SK-N-SH (cell line): ENCODE measurements at regions not wholly inside any gene's neighbourhood (a gene's known extent, or its start where the extent isn't known, plus 50 kb on each side); places are given as distances from the start of the nearest gene placed in this dataset.
"Not testable (repeated sequence)": the region's sequence is repeated elsewhere in the genome, so short reads cannot be mapped to it uniquely, and the experiment has no call there.

ENCODE experiments used
- CTCF ChIA-PET: fragments of 300-600, 350-600 bp; formaldehyde crosslinking; extraction: SDS; loops from one replicate; lab custom pipeline; 2021; lab: Yijun Ruan, JAX
- POLR2A ChIA-PET: fragments of 350-600 bp; sonication (Branson Sonifier 250); formaldehyde crosslinking; extraction: SDS; loops from one replicate; lab custom pipeline; 2020; ENCODE audit warnings: antibody characterized with exemption, inconsistent platforms; lab: Yijun Ruan, JAX
- DNase-seq: peaks from one replicate; pipeline ENCODE4 v3.0.0; 2012
- H2AFZ ChIP-seq: fragments of 200-600 bp; sonication (generic); 2 replicates; pipeline ENCODE4 v1.8.1; 2016; ENCODE audit warnings: antibody characterized with exemption, mild to moderate bottlenecking, low read depth
- H3F3A ChIP-seq: fragments of 200-600 bp; sonication (generic); replicated peaks from 2 replicates; pipeline ENCODE3; 2016; ENCODE audit warnings: antibody characterized with exemption, mild to moderate bottlenecking; ENCODE audit not compliant: insufficient read depth
- H3K27ac ChIP-seq, 2 experiments: fragments of 200-500 bp in 1 of 2; fragments of 200-600 bp in 1 of 2; sonication (Bioruptor generic) in 1 of 2; sonication (generic), shearing (Covaris generic) in 1 of 2; 2 replicates each; pipeline versions ENCODE4 v1.5.1 to v1.6.1; 2014 to 2016; ENCODE audit warnings: low read depth in 2 of 2, inconsistent platforms in 1 of 2, low read length in 1 of 2, mild to moderate bottlenecking in 1 of 2, mixed read lengths in 1 of 2
- H3K27me3 ChIP-seq: fragments of 200-600 bp; sonication (generic), shearing (Covaris generic); 2 replicates; pipeline ENCODE4 v1.6.1; 2016; ENCODE audit warnings: mixed run types; ENCODE audit not compliant: insufficient read depth
- H3K36me3 ChIP-seq, 2 experiments: fragments of 200-500 bp in 1 of 2; fragments of 200-600 bp in 1 of 2; sonication (Bioruptor generic) in 1 of 2; sonication (generic) in 1 of 2; replicated peaks in 1 of 2; 2 replicates each; pipeline versions ENCODE3 to v1.5.1; 2014 to 2016; ENCODE audit warnings: low read length in 1 of 2, mild to moderate bottlenecking in 1 of 2; ENCODE audit not compliant: insufficient read depth in 2 of 2, control insufficient read depth in 1 of 2
- H3K4me1 ChIP-seq, 2 experiments: fragments of 200-500 bp in 1 of 2; fragments of 200-600 bp in 1 of 2; sonication (Bioruptor generic) in 1 of 2; sonication (generic), shearing (Covaris generic) in 1 of 2; 2 replicates each; pipeline versions ENCODE4 v1.5.1 to v1.6.1; 2014 to 2016; ENCODE audit warnings: low read depth in 1 of 2, low read length in 1 of 2, mixed run types in 1 of 2; ENCODE audit not compliant: insufficient read depth in 2 of 2, control insufficient read depth in 1 of 2
- H3K4me2 ChIP-seq: fragments of 200-600 bp; sonication (generic), shearing (Covaris generic); 2 replicates; pipeline ENCODE4 v1.6.1; 2017; ENCODE audit warnings: mixed run types
- H3K4me3 ChIP-seq, 2 experiments: fragments of 200-500 bp in 1 of 2; fragments of 200-600 bp in 1 of 2; sonication (Bioruptor generic) in 1 of 2; sonication (generic), shearing (Covaris generic) in 1 of 2; 2 replicates each; pipeline versions ENCODE4 v1.5.1 to v1.8.1; 2014 to 2016; ENCODE audit warnings: low read depth in 2 of 2, inconsistent platforms in 1 of 2, low read length in 1 of 2, mild to moderate bottlenecking in 1 of 2, mixed read lengths in 1 of 2, moderate library complexity in 1 of 2
- H3K79me2 ChIP-seq: fragments of 200-600 bp; sonication (generic); 2 replicates; pipeline ENCODE4 v1.8.1; 2017; ENCODE audit warnings: mild to moderate bottlenecking; ENCODE audit not compliant: insufficient read depth
- H3K9ac ChIP-seq: fragments of 200-600 bp; sonication (generic); 2 replicates; pipeline ENCODE4 v1.6.1; 2017; ENCODE audit warnings: mixed run types
- H3K9me2 ChIP-seq: fragments of 200-600 bp; sonication (generic); 2 replicates; pipeline ENCODE4 v1.6.1; 2017; ENCODE audit warnings: mixed run types
- H3K9me3 ChIP-seq: fragments of 200-600 bp; sonication (generic); 2 replicates; pipeline ENCODE4 v1.6.1; 2017; ENCODE audit warnings: mixed run types, mild to moderate bottlenecking, moderate library complexity
- H4K20me1 ChIP-seq: fragments of 200-600 bp; sonication (generic); 2 replicates; pipeline ENCODE4 v1.6.1; 2017; ENCODE audit warnings: mild to moderate bottlenecking, mixed run types; ENCODE audit not compliant: insufficient read depth
- CHD2 ChIP-seq: fragments of 150-350 bp; IDR thresholded peaks from 2 replicates; pipeline ENCODE4 v1.6.1; 2018; ENCODE audit warnings: low read length; ENCODE audit not compliant: partially characterized antibody
- CTCF ChIP-seq: fragments of 200-600 bp; sonication (generic); IDR thresholded peaks from 2 replicates; pipeline ENCODE4 v1.6.1; 2017; ENCODE audit warnings: antibody characterized with exemption, mild to moderate bottlenecking, moderate library complexity
- FOSL2 ChIP-seq: IDR thresholded peaks from 2 replicates; pipeline ENCODE4 v1.4.0; 2012; ENCODE audit warnings: low read depth, mild to moderate bottlenecking, moderate library complexity, borderline replicate concordance
- FOXJ3 ChIP-seq: sonication (generic); formaldehyde crosslinking; IDR thresholded peaks from 2 replicates; pipeline ENCODE4 v1.5.1; 2020; ENCODE audit warnings: mild to moderate bottlenecking, missing genetic modification reagents
- GABPA ChIP-seq: IDR thresholded peaks from 2 replicates; pipeline ENCODE4 v1.4.0; 2012; ENCODE audit warnings: low read depth, mild to moderate bottlenecking
- JUND ChIP-seq: IDR thresholded peaks from 2 replicates; pipeline ENCODE4 v1.4.0; 2012
- MAX ChIP-seq: IDR thresholded peaks from 2 replicates; pipeline ENCODE4 v1.4.0; 2012; ENCODE audit warnings: low read depth
- MXI1 ChIP-seq: IDR thresholded peaks from 2 replicates; pipeline ENCODE4 v1.6.1; 2012; ENCODE audit warnings: mild to moderate bottlenecking, low read depth, low read length, improper control_type of control experiment
- NFIC ChIP-seq: IDR thresholded peaks from 2 replicates; pipeline ENCODE4 v1.4.0; 2012; ENCODE audit warnings: borderline replicate concordance
- NRF1 ChIP-seq: IDR thresholded peaks from 2 replicates; pipeline ENCODE4 v1.6.1; 2012; ENCODE audit warnings: low read depth, mild to moderate bottlenecking, low read length
- PBX3 ChIP-seq: IDR thresholded peaks from 2 replicates; pipeline ENCODE4; 2012
- POLR2AphosphoS5 ChIP-seq: IDR thresholded peaks from 2 replicates; pipeline ENCODE4 v1.6.1; 2012; ENCODE audit warnings: low read depth, low read length
- RXRA ChIP-seq: IDR thresholded peaks from 2 replicates; pipeline ENCODE4 v1.4.0; 2012; ENCODE audit warnings: low read depth, mild to moderate bottlenecking, borderline replicate concordance
- TCF12 ChIP-seq: IDR thresholded peaks from 2 replicates; pipeline ENCODE4 v1.4.0; 2012
- TEAD4 ChIP-seq: IDR thresholded peaks from 2 replicates; pipeline ENCODE4 v1.4.0; 2012; ENCODE audit warnings: mild to moderate bottlenecking, borderline replicate concordance; ENCODE audit not compliant: insufficient read depth
- USF1 ChIP-seq: IDR thresholded peaks from 2 replicates; pipeline ENCODE4 v1.4.0; 2012; ENCODE audit warnings: low read depth, borderline replicate concordance
- WGBS: methylation state at CpG from one replicate; pipeline ENCODE4 v1.1.6; 2017; ENCODE audit warnings: low lambda C conversion rate; 5-methylcytosine and 5-hydroxymethylcytosine counted together

GRCh38 chr1:103273106-103273505, 164.8 kb upstream of the COL11A1 start:
- Histone ChIP-seq H3K9me2 (no peaks in the 10 kb centered on the region), H3K4me3 (no peak overlapping the region), H4K20me1 (no peaks in the 10 kb centered on the region), H3F3A (no peaks in the 10 kb centered on the region), H3K27me3 (no peaks in the 10 kb centered on the region), H3K4me1 (no peaks in the 10 kb centered on the region), H3K9me3 (no peaks in the 10 kb centered on the region), H3K9ac (no peak overlapping the region), H3K36me3 (no peaks in the 10 kb centered on the region), H3K79me2 (no peaks in the 10 kb centered on the region), H3K27ac (no peak overlapping the region), H3K4me2 (no peak overlapping the region), H2AFZ (no peak overlapping the region)
- no peak for TF ChIP-seq PBX3
- no peak for TF ChIP-seq RXRA
- no peak for TF ChIP-seq MXI1
- no peak for TF ChIP-seq CHD2
- no peak for TF ChIP-seq FOXJ3 (CRISPR knock-in tag)
- TF ChIP-seq MAX: no peak
- TF ChIP-seq TEAD4: no peak
- no peak for TF ChIP-seq POLR2AphosphoS5
- no peak for TF ChIP-seq NRF1
- no peak for TF ChIP-seq USF1
- TF ChIP-seq CTCF: no peak
- no peak for TF ChIP-seq GABPA
- ChIA-PET CTCF (no interaction called here), POLR2A (no interaction called here)
- DNase-seq: no peak
- 71% methylated on average over 3 of the region's 3 CpGs for WGBS

GRCh38 chr1:103271471-103271870, 163.1 kb upstream of the COL11A1 start:
- TF ChIP-seq JUND (peak; percentile 46; the same call in 1 of the 2 replicates), TEAD4 (peak; percentile 59; the same call in 1 of the 2 replicates), TCF12 (peak; percentile 34), FOSL2 (0 out of 2 replicates have a peak, but pooled peaks have one; percentile 14), NFIC (peak; percentile 69)
- TF ChIP-seq, all 33 proteins: peak for 5; not testable (repeated sequence) for 28
- H3K79me2 ChIP-seq, H3K4me2 ChIP-seq, H4K20me1 ChIP-seq, CTCF ChIA-PET, H3K27me3 ChIP-seq, H3K27ac ChIP-seq, POLR2A ChIA-PET, H3K4me3 ChIP-seq, H3K9me3 ChIP-seq, H3K9ac ChIP-seq, H2AFZ ChIP-seq, DNase-seq, H3K9me2 ChIP-seq, H3K36me3 ChIP-seq, H3K4me1 ChIP-seq, H3F3A ChIP-seq: not testable (repeated sequence)
- 57% methylated on average over 1 of the region's 1 CpG for WGBS
